ENCODE measurements at regions not wholly inside any gene's neighbourhood (a gene's known extent, or its start where the extent isn't known, plus 50 kb on each side); places are given as distances from the start of the nearest gene placed in this dataset.

GRCh38 chr13:61138857-61139256 lies 276.8 kb downstream of the PCDH20 start:
- Histone ChIP-seq H3K4me3 (ENCODE audit: low read length) (no peak overlapping the region), H3K4me1 (ENCODE audit: control insufficient read depth, insufficient read depth, low read length) (no peaks in the 10 kb centered on the region), H3K27me3 (ENCODE audit: control insufficient read depth, insufficient read depth) (no peaks in the 10 kb centered on the region), H3K9me3 (ENCODE audit: control insufficient read depth, low read length) (no peaks in the 10 kb centered on the region), H3K27ac (ENCODE audit: low read length) (no peak overlapping the region)
- intact Hi-C loops (cut with DNase I), result no loop called here
- ATAC-seq (no peak), DNase-seq (no peak)

DNA sequence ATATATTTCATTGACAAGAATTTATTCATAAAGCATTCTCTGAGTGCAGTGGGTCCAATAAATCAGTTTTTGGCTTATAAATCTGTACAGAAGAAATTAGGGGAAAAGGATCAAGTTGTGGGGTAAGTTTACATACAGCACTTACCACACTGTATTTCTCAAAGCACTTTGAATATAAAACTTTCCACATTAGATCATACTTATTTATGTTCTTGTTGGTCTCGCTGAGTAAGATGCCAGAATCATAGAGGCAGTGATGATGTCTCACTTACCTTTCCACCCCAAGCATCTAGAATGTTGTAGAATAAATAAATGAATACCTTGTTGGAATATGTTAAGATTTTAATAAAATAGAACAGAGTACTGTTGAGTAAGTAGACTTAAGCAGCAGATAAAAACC lies 279.1 kb downstream of the PCDH20 start:
- H3K4me1 ChIP-seq (ENCODE audit: control insufficient read depth, insufficient read depth, low read length), result no peaks in the 10 kb centered on the region
- no peak overlapping the region for H3K4me3 ChIP-seq (ENCODE audit: low read length)
- no peaks in the 10 kb centered on the region for H3K9me3 ChIP-seq (ENCODE audit: control insufficient read depth, low read length)
- H3K27ac ChIP-seq (ENCODE audit: low read length), result no peak overlapping the region
- WGBS, result 54% methylated on average over 1 of the region's 1 CpG
- no peak for DNase-seq
- no peaks in the 10 kb centered on the region for H3K27me3 ChIP-seq (ENCODE audit: control insufficient read depth, insufficient read depth)
- ATAC-seq, result no peak
- intact Hi-C loops (cut with DNase I), result no loop called here

- intact Hi-C loops (cut with DNase I), result no loop called here
- WGBS, result 43% methylated on average over 4 of the region's 4 CpGs
- H3K9me3 ChIP-seq (ENCODE audit: control insufficient read depth, low read length), result no peaks in the 10 kb centered on the region
- no peak overlapping the region for H3K27ac ChIP-seq (ENCODE audit: low read length)
- DNase-seq, result no peak
- no peaks in the 10 kb centered on the region for H3K27me3 ChIP-seq (ENCODE audit: control insufficient read depth, insufficient read depth)
- ATAC-seq, result peak; percentile 72 to 74
- no peak overlapping the region for H3K4me3 ChIP-seq (ENCODE audit: low read length)
- no peaks in the 10 kb centered on the region for H3K4me1 ChIP-seq (ENCODE audit: control insufficient read depth, insufficient read depth, low read length)
Measured at GRCh38 chr13:61136093-61136492, 279.6 kb downstream of the PCDH20 start.

DNA sequence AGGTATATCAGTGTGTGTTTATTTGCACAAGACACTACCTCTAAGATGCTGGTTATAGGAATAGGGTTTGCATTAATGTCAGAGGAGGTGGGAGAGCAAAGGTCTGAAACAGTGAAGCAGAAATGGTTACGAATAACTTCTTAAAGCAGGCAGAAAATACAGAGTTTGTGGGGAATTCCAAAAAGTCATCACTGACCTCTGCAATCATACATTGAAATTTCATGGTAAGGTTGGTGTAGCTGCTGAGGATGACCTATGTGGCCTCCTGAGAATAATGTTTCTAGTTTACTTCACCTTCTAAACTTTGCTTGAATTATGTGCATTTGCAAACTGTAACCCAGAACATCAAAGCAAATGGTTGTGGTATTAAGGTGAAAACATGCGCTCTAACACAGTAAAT lies 280.1 kb downstream of the PCDH20 start:
- DNase-seq, result no peak
- intact Hi-C loops (cut with DNase I), result no loop called here
- Histone ChIP-seq H3K9me3 (ENCODE audit: control insufficient read depth, low read length) (no peaks in the 10 kb centered on the region), H3K4me3 (ENCODE audit: low read length) (no peak overlapping the region), H3K27ac (ENCODE audit: low read length) (no peak overlapping the region), H3K4me1 (ENCODE audit: control insufficient read depth, insufficient read depth, low read length) (no peaks in the 10 kb centered on the region), H3K27me3 (ENCODE audit: control insufficient read depth, insufficient read depth) (no peaks in the 10 kb centered on the region)
- WGBS, result 90% methylated on average over 2 of the region's 2 CpGs
- no peak for ATAC-seq

DNA sequence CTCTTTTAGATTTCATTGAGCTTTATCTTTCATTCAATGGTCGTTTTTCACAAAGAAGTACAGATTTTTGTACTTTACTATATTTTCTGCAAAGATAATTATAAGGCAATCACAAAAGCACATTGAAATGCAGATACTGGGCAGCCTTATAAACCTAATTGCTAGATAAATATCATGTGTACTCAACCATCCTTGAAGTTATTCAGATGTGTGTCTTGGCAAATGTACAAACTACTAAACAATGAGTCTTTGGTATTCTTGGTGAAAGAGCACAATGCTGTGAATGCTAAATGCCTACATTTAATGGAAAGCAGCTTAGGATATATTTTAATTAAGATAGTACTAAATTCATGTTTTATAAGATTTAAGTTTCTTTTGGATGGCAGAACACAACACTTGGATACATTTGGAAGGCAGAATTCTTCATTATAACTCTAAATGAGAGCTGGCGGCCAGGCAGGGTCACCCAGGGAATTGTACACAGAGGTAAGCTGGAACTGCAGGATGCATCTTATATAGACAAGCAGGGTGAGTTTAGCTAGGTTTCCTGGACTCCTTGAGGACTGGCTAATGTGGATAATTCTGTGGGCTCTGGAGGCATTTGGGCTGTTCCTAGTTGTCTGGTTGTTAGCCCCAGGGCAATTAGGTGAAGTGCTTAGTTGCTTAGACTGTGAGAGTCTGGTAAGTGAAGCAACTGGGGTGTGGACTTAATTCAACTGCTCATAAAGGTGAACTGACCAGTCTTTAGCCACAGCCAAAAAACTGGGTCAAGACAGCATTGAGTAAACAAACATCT lies 286.6 kb downstream of the PCDH20 start:
- no peak overlapping the region for H3K27ac ChIP-seq (ENCODE audit: low read length)
- H3K4me1 ChIP-seq (ENCODE audit: control insufficient read depth, insufficient read depth, low read length), result no peaks in the 10 kb centered on the region
- WGBS, result 50% methylated on average over 2 of the region's 2 CpGs
- H3K4me3 ChIP-seq (ENCODE audit: low read length), result no peak overlapping the region
- DNase-seq (no peak), ATAC-seq (no peak)
- no peaks in the 10 kb centered on the region for H3K27me3 ChIP-seq (ENCODE audit: control insufficient read depth, insufficient read depth)
- intact Hi-C loops (cut with DNase I), result no loop called here
- no peaks in the 10 kb centered on the region for H3K9me3 ChIP-seq (ENCODE audit: control insufficient read depth, low read length)

DNA sequence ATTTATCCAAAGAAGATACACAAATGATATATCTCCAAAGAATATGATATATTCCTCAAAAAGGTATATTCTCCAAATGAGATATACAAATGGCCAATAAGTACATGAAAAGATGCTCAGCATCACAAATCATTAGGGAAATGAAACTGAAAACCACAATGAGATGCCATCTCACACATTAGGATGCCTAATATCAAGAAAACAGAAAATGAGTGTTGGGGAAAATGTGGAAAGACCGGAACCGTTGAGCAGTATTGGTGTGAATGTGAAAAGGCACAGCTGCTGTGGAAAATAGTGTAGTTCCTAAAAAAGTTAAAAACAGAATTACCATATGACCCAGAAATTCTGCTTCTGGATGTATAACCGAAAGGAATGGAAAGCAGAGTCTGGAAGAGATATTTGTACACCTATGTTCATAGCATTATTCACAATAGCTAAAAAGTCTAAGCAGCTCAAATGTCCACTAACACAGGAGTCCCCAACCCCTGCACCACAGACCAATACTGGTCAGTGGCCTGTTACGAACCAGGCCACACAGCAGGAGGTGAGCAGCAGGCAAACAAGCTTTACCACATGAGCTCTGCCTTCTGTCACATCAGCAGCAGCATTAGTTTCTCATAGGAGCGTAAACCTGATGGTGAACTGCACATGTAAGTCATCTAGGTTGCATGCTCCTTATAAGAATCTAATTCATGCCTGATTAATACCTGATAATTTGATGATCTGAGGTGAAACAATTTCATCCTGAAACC lies 291.9 kb downstream of the PCDH20 start:
- intact Hi-C loops (cut with DNase I), result no loop called here
- Histone ChIP-seq H3K4me1 (ENCODE audit: control insufficient read depth, insufficient read depth, low read length) (no peaks in the 10 kb centered on the region), H3K27me3 (ENCODE audit: control insufficient read depth, insufficient read depth) (no peaks in the 10 kb centered on the region), H3K27ac (ENCODE audit: low read length) (no peak overlapping the region), H3K9me3 (ENCODE audit: control insufficient read depth, low read length) (no peaks in the 10 kb centered on the region), H3K4me3 (ENCODE audit: low read length) (no peak overlapping the region)
- no peak for ATAC-seq
- DNase-seq, result no peak
- WGBS, result 66% methylated on average over 5 of the region's 5 CpGs

GRCh38 chr13:61113140-61113658 lies 302.4 kb downstream of the PCDH20 start:
- WGBS, result 87% methylated on average over 3 of the region's 3 CpGs

DNA sequence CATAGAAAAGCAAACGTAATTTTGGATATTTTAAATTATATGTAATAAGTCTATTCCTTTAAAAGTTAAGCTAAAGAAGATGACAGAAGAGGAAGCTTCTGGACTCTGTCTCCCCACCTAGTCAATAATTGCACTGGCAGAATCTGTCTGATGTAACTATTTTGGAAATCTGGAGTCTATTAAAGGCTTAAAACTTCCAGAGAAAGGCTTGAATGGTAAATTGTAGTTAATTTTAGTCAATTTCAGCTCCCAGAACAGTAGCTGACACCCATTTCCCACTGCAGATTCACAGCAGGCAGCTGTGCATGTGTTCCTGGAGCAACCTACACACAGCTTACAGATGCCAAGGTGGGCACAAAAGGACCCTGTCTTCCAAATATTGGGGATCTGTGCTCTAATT lies 304.1 kb downstream of the PCDH20 start:
- Histone ChIP-seq H3K4me1 (ENCODE audit: control insufficient read depth, insufficient read depth, low read length) (no peaks in the 10 kb centered on the region), H3K9me3 (ENCODE audit: control insufficient read depth, low read length) (no peaks in the 10 kb centered on the region), H3K27ac (ENCODE audit: low read length) (no peak overlapping the region), H3K27me3 (ENCODE audit: control insufficient read depth, insufficient read depth) (no peaks in the 10 kb centered on the region), H3K4me3 (ENCODE audit: low read length) (no peak overlapping the region)
- WGBS, result 50% methylated on average over 1 of the region's 1 CpG
- DNase-seq, result no peak
- ATAC-seq, result no peak
- intact Hi-C loops (cut with DNase I), result no loop called here

More at GRCh38 chr13:61113140-61113658, 302.4 kb downstream of the PCDH20 start:
- intact Hi-C loops (cut with DNase I), result no loop called here
- Histone ChIP-seq H3K4me3 (ENCODE audit: low read length) (no peak overlapping the region), H3K4me1 (ENCODE audit: control insufficient read depth, insufficient read depth, low read length) (no peaks in the 10 kb centered on the region), H3K27ac (ENCODE audit: low read length) (no peak overlapping the region), H3K27me3 (ENCODE audit: control insufficient read depth, insufficient read depth) (no peaks in the 10 kb centered on the region), H3K9me3 (ENCODE audit: control insufficient read depth, low read length) (no peaks in the 10 kb centered on the region)
- DNase-seq (peak in 2 of 3 donors; percentile 12 to 46), ATAC-seq (no peak)

DNA sequence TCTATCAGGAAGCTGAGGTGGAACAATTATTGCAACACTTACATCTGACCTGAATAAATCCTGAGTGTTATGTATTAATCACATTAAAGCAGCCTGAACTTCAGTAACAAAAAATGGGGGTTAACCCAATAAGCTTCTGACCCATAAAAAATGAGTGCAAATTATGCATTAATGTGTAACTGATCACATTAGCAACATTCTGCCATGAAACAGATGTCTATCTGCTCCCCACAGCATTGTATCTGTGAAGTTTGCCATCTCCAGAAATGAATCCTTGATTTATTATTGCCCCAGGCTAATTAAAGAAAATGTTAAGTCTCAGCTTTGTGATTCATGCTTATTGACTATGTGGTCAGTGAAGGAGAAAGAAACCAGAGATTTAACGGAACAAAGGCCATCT lies 304.9 kb downstream of the PCDH20 start:
- H3K4me1 ChIP-seq (ENCODE audit: control insufficient read depth, insufficient read depth, low read length), result no peaks in the 10 kb centered on the region
- H3K9me3 ChIP-seq (ENCODE audit: control insufficient read depth, low read length), result no peaks in the 10 kb centered on the region
- WGBS, result 76% methylated on average over 1 of the region's 1 CpG
- ATAC-seq (no peak), DNase-seq (no peak)
- H3K4me3 ChIP-seq (ENCODE audit: low read length), result no peak overlapping the region
- no peaks in the 10 kb centered on the region for H3K27me3 ChIP-seq (ENCODE audit: control insufficient read depth, insufficient read depth)
- no peak overlapping the region for H3K27ac ChIP-seq (ENCODE audit: low read length)
- intact Hi-C loops (cut with DNase I), result no loop called here

- DNase-seq (no peak), ATAC-seq (no peak)
- Histone ChIP-seq H3K27ac (ENCODE audit: low read length) (no peak overlapping the region), H3K9me3 (ENCODE audit: control insufficient read depth, low read length) (no peaks in the 10 kb centered on the region), H3K4me3 (ENCODE audit: low read length) (no peak overlapping the region), H3K4me1 (ENCODE audit: control insufficient read depth, insufficient read depth, low read length) (no peaks in the 10 kb centered on the region), H3K27me3 (ENCODE audit: control insufficient read depth, insufficient read depth) (no peaks in the 10 kb centered on the region)
- intact Hi-C loops (cut with DNase I), result no loop called here
- WGBS, result 84% methylated on average over 5 of the region's 5 CpGs
Measured at GRCh38 chr13:61109741-61110140, 305.9 kb downstream of the PCDH20 start.

- Histone ChIP-seq H3K27me3 (ENCODE audit: control insufficient read depth, insufficient read depth) (no peaks in the 10 kb centered on the region), H3K9me3 (ENCODE audit: control insufficient read depth, low read length) (no peaks in the 10 kb centered on the region), H3K4me3 (ENCODE audit: low read length) (no peak overlapping the region), H3K4me1 (ENCODE audit: control insufficient read depth, insufficient read depth, low read length) (no peaks in the 10 kb centered on the region), H3K27ac (ENCODE audit: low read length) (no peak overlapping the region)
- intact Hi-C loops (cut with DNase I), result no loop called here
- ATAC-seq, result no peak
- WGBS, result 85% methylated on average over 2 of the region's 2 CpGs
- DNase-seq, result no peak
Measured at GRCh38 chr13:61107989-61108388, 307.7 kb downstream of the PCDH20 start.
